ENCODE measurements at regions not wholly inside any gene's neighbourhood (a gene's known extent, or its start where the extent isn't known, plus 50 kb on each side); places are given as distances from the start of the nearest gene placed in this dataset.

- 84 to 89% methylated on average over 8 of the region's 8 CpGs for WGBS, 2 donors (ENCODE audit: low coverage in 1 of 2)
- in situ Hi-C loops (cut with MboI; ENCODE audit: low pct_ligation_motif_present in 1 of 4, low pct_unique_long_range_greater_than_20kb in 1 of 4, low sequenced_read_pairs in 3 of 4) (loop anchor here in 1 of 4 donors (25.0 kb wide), 1 partner anchor 900 kb away; no protein-coding TSS in a partner anchor), intact Hi-C loops (cut with DNase I; ENCODE audit: low total_unique reads) (no loop called here)
- no peak overlapping the region for H3K4me3 ChIP-seq
- H3K4me1 ChIP-seq, result peaks cover 0 to 7% (median 0%) of the 10 kb centered on the region in 4 donors
- H3K36me3 ChIP-seq, result no peaks in the 10 kb centered on the region
- H3K27ac ChIP-seq, result no peak overlapping the region
- H3K27me3 ChIP-seq, result no peaks in the 10 kb centered on the region
- no peaks in the 10 kb centered on the region for H3K9me3 ChIP-seq
- no peak for DNase-seq
- TF ChIP-seq EP300 (IDR thresholded peaks at IDR 0.05; ENCODE audit: low read depth), result no peak
- no peak for TF ChIP-seq POLR2A (IDR thresholded peaks at IDR 0.05)
- no peak for TF ChIP-seq CTCF (IDR thresholded peaks at IDR 0.05)
- TF ChIP-seq POLR2AphosphoS5 (IDR thresholded peaks at IDR 0.05), result no peak
Measured at GRCh38 chr10:118412132-118412760, 70.1 kb upstream of the FAM204A start.

- no peaks in the 10 kb centered on the region for H3K9me3 ChIP-seq
- intact Hi-C loops (cut with DNase I; ENCODE audit: low total_unique reads) (no loop called here), in situ Hi-C loops (cut with MboI; ENCODE audit: low pct_ligation_motif_present in 1 of 4, low pct_unique_long_range_greater_than_20kb in 1 of 4, low sequenced_read_pairs in 3 of 4) (loop anchor here in 1 of 4 donors (25.0 kb wide), 1 partner anchor 897 kb away; no protein-coding TSS in a partner anchor)
- H3K27ac ChIP-seq, result no peak overlapping the region
- 44 to 57% methylated on average over 4 to 6 of the region's 6 CpGs for WGBS, 2 donors (ENCODE audit: low coverage in 1 of 2)
- H3K4me1 ChIP-seq, result peaks cover 0 to 7% (median 0%) of the 10 kb centered on the region in 4 donors
- no peak for DNase-seq
- no peak overlapping the region for H3K4me3 ChIP-seq
- no peaks in the 10 kb centered on the region for H3K36me3 ChIP-seq
- no peaks in the 10 kb centered on the region for H3K27me3 ChIP-seq
- TF ChIP-seq POLR2AphosphoS5 (IDR thresholded peaks at IDR 0.05) (no peak), CTCF (IDR thresholded peaks at IDR 0.05) (no peak), POLR2A (IDR thresholded peaks at IDR 0.05) (no peak), EP300 (IDR thresholded peaks at IDR 0.05; ENCODE audit: low read depth) (no peak)
Measured at GRCh38 chr10:118409295-118409694, 67.2 kb upstream of the FAM204A start.

GRCh38 chr10:118408181-118408580 is 66.1 kb upstream of the FAM204A start:
- no peak for TF ChIP-seq EP300 (IDR thresholded peaks at IDR 0.05; ENCODE audit: low read depth)
- Histone ChIP-seq H3K4me3 (no peak overlapping the region), H3K4me1 (peaks cover 0 to 7% (median 0%) of the 10 kb centered on the region in 4 donors), H3K36me3 (no peaks in the 10 kb centered on the region), H3K9me3 (no peaks in the 10 kb centered on the region), H3K27ac (no peak overlapping the region), H3K27me3 (peaks cover 8% of the 10 kb centered on the region)
- DNase-seq, result no peak
- in situ Hi-C loops (cut with MboI; ENCODE audit: low pct_ligation_motif_present in 1 of 4, low pct_unique_long_range_greater_than_20kb in 1 of 4, low sequenced_read_pairs in 3 of 4) (loop anchor here in 1 of 4 donors (25.0 kb wide), 1 partner anchor 896 kb away; no protein-coding TSS in a partner anchor), intact Hi-C loops (cut with DNase I; ENCODE audit: low total_unique reads) (no loop called here)
- WGBS, 2 donors (ENCODE audit: low coverage in 1 of 2), result 94% methylated on average over 9 of the region's 9 CpGs; no CpG with 5 or more reads in 1 of the 2 donors

GRCh38 chr10:118407777-118408176 is 65.7 kb upstream of the FAM204A start:
- H3K27ac ChIP-seq, result no peak overlapping the region
- in situ Hi-C loops (cut with MboI; ENCODE audit: low pct_ligation_motif_present in 1 of 4, low pct_unique_long_range_greater_than_20kb in 1 of 4, low sequenced_read_pairs in 3 of 4) (loop anchor here in 1 of 4 donors (25.0 kb wide), 1 partner anchor 895 kb away; no protein-coding TSS in a partner anchor), intact Hi-C loops (cut with DNase I; ENCODE audit: low total_unique reads) (no loop called here)
- no peak overlapping the region for H3K4me3 ChIP-seq
- no peak for TF ChIP-seq CTCF (IDR thresholded peaks at IDR 0.05)
- TF ChIP-seq POLR2AphosphoS5 (IDR thresholded peaks at IDR 0.05), result no peak
- TF ChIP-seq EP300 (IDR thresholded peaks at IDR 0.05; ENCODE audit: low read depth), result no peak
- no peak for TF ChIP-seq POLR2A (IDR thresholded peaks at IDR 0.05)
- WGBS, 2 donors (ENCODE audit: low coverage in 1 of 2), result 71 to 78% methylated on average over 1 to 5 of the region's 5 CpGs
- H3K27me3 ChIP-seq, result peaks cover 11% of the 10 kb centered on the region
- H3K4me1 ChIP-seq, result peaks cover 0 to 7% (median 0%) of the 10 kb centered on the region in 4 donors
- DNase-seq, result no peak
- no peaks in the 10 kb centered on the region for H3K9me3 ChIP-seq
- no peaks in the 10 kb centered on the region for H3K36me3 ChIP-seq
